Left cardiac atrium (tissue), 4 donors: ENCODE measurements at regions not wholly inside any gene's neighbourhood (a gene's known extent, or its start where the extent isn't known, plus 50 kb on each side); places are given as distances from the start of the nearest gene placed in this dataset.

Experiments used
- ATAC-seq, 2 donors: fragments of 200-7000 bp; cut with Tn5 transposase; one replicate each; pipeline ENCODE4 v1.9.1; 2020; ENCODE audit warnings: mild to moderate bottlenecking in 2 of 2, moderate library complexity in 2 of 2
- DNase-seq: peaks from one replicate; pipeline ENCODE4 v3.0.0-alpha.2; 2020
- intact Hi-C, 2 donors: fragments of 100-400 bp; cut with DNase I; formaldehyde crosslinking; loops; one replicate each; pipeline versions ENCODE4 v1.14.1 to v1.15.1; 2022 to 2023
- donor health status: DM: no; HTN: yes; CAD: no.
- donor health status: DM: no; HTN: yes; CAD: no; lungs with severe emphysema.
- donor health status: DM: yes; HTN: yes; CAD: no.
- donor health status: Dilated cardiomyopathy.

- no peak for DNase-seq
- intact Hi-C loops: no loop called here
- no peak for ATAC-seq
Observed at GRCh38 chr3:64856106-64856505, 168.3 kb upstream of the ADAMTS9 start.

- DNase-seq: no peak
- intact Hi-C loops: no loop called here
Observed at GRCh38 chr3:64853456-64853855, 165.7 kb upstream of the ADAMTS9 start.

GRCh38 chr3:64852738-64853137, 164.9 kb upstream of the ADAMTS9 start:
- DNase-seq: no peak
- no peak for ATAC-seq
- intact Hi-C loops: no loop called here

More at GRCh38 chr3:64853456-64853855, 165.7 kb upstream of the ADAMTS9 start:
- ATAC-seq: no peak

GRCh38 chr3:64848822-64849221, 161.0 kb upstream of the ADAMTS9 start:
- DNase-seq (no peak), ATAC-seq (peak in 1 of 2 donors; percentile 32)
- intact Hi-C loops: no loop called here

GRCh38 chr3:64848127-64848800, 160.5 kb upstream of the ADAMTS9 start:
- DNase-seq (no peak), ATAC-seq (no peak)
- intact Hi-C loops: no loop called here

GRCh38 chr3:64844558-64844957, 156.8 kb upstream of the ADAMTS9 start:
- intact Hi-C loops: no loop called here
- no peak for ATAC-seq
- DNase-seq: no peak

- intact Hi-C loops: no loop called here
- DNase-seq (no peak), ATAC-seq (no peak)
Observed at GRCh38 chr3:64837986-64838735, 150.4 kb upstream of the ADAMTS9 start.

- intact Hi-C loops: no loop called here
- no peak for DNase-seq
- no peak for ATAC-seq
Observed at GRCh38 chr3:64837126-64837738, 149.4 kb upstream of the ADAMTS9 start.

GRCh38 chr3:64836097-64836496, 148.3 kb upstream of the ADAMTS9 start:
- DNase-seq (no peak), ATAC-seq (no peak)
- intact Hi-C loops: no loop called here

- intact Hi-C loops: no loop called here
- ATAC-seq (peak in 1 of 2 donors; percentile 41), DNase-seq (no peak)
Observed at GRCh38 chr3:64832098-64832497, 144.3 kb upstream of the ADAMTS9 start.

- intact Hi-C loops: no loop called here
- DNase-seq: no peak
- ATAC-seq: no peak
Observed at GRCh38 chr3:64830681-64831080, 142.9 kb upstream of the ADAMTS9 start.

GRCh38 chr3:64829331-64829730, 141.5 kb upstream of the ADAMTS9 start:
- DNase-seq (no peak), ATAC-seq (no peak)
- intact Hi-C loops: no loop called here

- intact Hi-C loops: no loop called here
- ATAC-seq: no peak
- no peak for DNase-seq
Observed at GRCh38 chr3:64828276-64828675, 140.5 kb upstream of the ADAMTS9 start.

GRCh38 chr3:64827431-64827830, 139.6 kb upstream of the ADAMTS9 start:
- DNase-seq (no peak), ATAC-seq (no peak)

GRCh38 chr3:64827019-64827418, 139.2 kb upstream of the ADAMTS9 start:
- ATAC-seq (no peak), DNase-seq (no peak)
- intact Hi-C loops: no loop called here

More at GRCh38 chr3:64827431-64827830, 139.6 kb upstream of the ADAMTS9 start:
- intact Hi-C loops: no loop called here

GRCh38 chr3:64825404-64826120, 137.8 kb upstream of the ADAMTS9 start:
- ATAC-seq (no peak), DNase-seq (no peak)
- intact Hi-C loops: no loop called here

GRCh38 chr3:64824394-64824909, 136.7 kb upstream of the ADAMTS9 start:
- ATAC-seq: no peak
- DNase-seq: no peak

GRCh38 chr3:64818196-64818595, 130.4 kb upstream of the ADAMTS9 start:
- ATAC-seq (no peak), DNase-seq (no peak)
- intact Hi-C loops: no loop called here

More at GRCh38 chr3:64824394-64824909, 136.7 kb upstream of the ADAMTS9 start:
- intact Hi-C loops: no loop called here

GRCh38 chr3:64816355-64816754, 128.6 kb upstream of the ADAMTS9 start:
- ATAC-seq (no peak), DNase-seq (no peak)
- intact Hi-C loops: no loop called here

- DNase-seq (no peak), ATAC-seq (peak; percentile 21 to 28)
- intact Hi-C loops: no loop called here
Observed at GRCh38 chr3:64815789-64816188, 128.0 kb upstream of the ADAMTS9 start.
